ENCODE measurements at regions not wholly inside any gene's neighbourhood (a gene's known extent, or its start where the extent isn't known, plus 50 kb on each side); places are given as distances from the start of the nearest gene placed in this dataset.

GRCh38 chr14:85039353-85039626, 490.7 kb upstream of the FLRT2 start:
- H3K4me1 ChIP-seq, result peaks cover 0 to 4% (median 0%) of the 10 kb centered on the region in 12 donors
- H3K4me3 ChIP-seq, result no peak overlapping the region
- DNase-seq, result no peak
- H3K9me3 ChIP-seq, result no peaks in the 10 kb centered on the region
- TF ChIP-seq POLR2A (IDR thresholded peaks at IDR 0.05) (no peak), CTCF (IDR thresholded peaks at IDR 0.05) (no peak)
- no peaks in the 10 kb centered on the region for H3K36me3 ChIP-seq
- H3K27ac ChIP-seq, result no peak overlapping the region
- ATAC-seq, result no peak
- intact Hi-C loops (cut with DNase I), result no loop called here
- H3K27me3 ChIP-seq, result no peaks in the 10 kb centered on the region

GRCh38 chr14:85040046-85040685, 489.8 kb upstream of the FLRT2 start:
- H3K36me3 ChIP-seq, result no peaks in the 10 kb centered on the region
- ATAC-seq (no peak), DNase-seq (no peak)
- H3K4me3 ChIP-seq, result no peak overlapping the region
- H3K27me3 ChIP-seq, result no peaks in the 10 kb centered on the region
- TF ChIP-seq POLR2A (IDR thresholded peaks at IDR 0.05), result no peak
- no peak for TF ChIP-seq CTCF (IDR thresholded peaks at IDR 0.05)
- 60 to 65% (median 62%) methylated on average over 6 of the region's 6 CpGs for WGBS, 4 donors
- intact Hi-C loops (cut with DNase I), result no loop called here
- H3K9me3 ChIP-seq, result no peaks in the 10 kb centered on the region
- no peak overlapping the region for H3K27ac ChIP-seq
- H3K4me1 ChIP-seq, result peaks cover 0 to 4% (median 0%) of the 10 kb centered on the region in 12 donors

DNA sequence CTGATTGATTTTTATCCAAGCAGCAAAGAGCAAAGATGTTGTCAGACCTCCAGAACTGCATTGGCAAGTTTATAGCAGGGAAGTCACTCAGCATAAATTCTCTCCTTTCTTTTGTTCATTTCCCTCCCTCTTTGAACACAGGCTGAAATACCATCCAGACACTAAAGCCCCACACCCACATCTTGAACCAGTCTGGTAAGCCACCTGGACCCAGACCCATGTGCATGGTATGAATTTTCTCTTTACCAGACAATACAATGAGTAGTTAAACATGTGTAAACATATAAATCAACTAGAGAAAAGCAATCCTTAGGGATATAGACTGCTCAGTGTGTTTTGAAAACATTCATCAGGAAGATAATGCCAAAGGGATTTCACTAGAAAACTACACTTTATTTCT, 488.3 kb upstream of the FLRT2 start:
- H3K27ac ChIP-seq, result no peak overlapping the region
- H3K4me1 ChIP-seq, result peaks cover 0 to 4% (median 0%) of the 10 kb centered on the region in 12 donors
- no peak overlapping the region for H3K4me3 ChIP-seq
- H3K9me3 ChIP-seq, result peaks cover 0 to under 1% (median 0%) of the 10 kb centered on the region in 12 donors
- ATAC-seq, result no peak
- no peak for DNase-seq
- no peaks in the 10 kb centered on the region for H3K36me3 ChIP-seq
- no peaks in the 10 kb centered on the region for H3K27me3 ChIP-seq
- TF ChIP-seq POLR2A (IDR thresholded peaks at IDR 0.05), result no peak
- no peak for TF ChIP-seq CTCF (IDR thresholded peaks at IDR 0.05)
- intact Hi-C loops (cut with DNase I), result no loop called here

GRCh38 chr14:85042301-85042700, 487.6 kb upstream of the FLRT2 start:
- TF ChIP-seq POLR2A (IDR thresholded peaks at IDR 0.05) (no peak), CTCF (IDR thresholded peaks at IDR 0.05) (no peak)
- Histone ChIP-seq H3K4me1 (peaks cover 0 to 4% (median 0%) of the 10 kb centered on the region in 12 donors), H3K4me3 (no peak overlapping the region), H3K27ac (no peak overlapping the region), H3K9me3 (peaks cover 0 to 6% (median 0%) of the 10 kb centered on the region in 12 donors), H3K36me3 (no peaks in the 10 kb centered on the region), H3K27me3 (no peaks in the 10 kb centered on the region)
- ATAC-seq, result no peak
- DNase-seq, result no peak
- intact Hi-C loops (cut with DNase I), result no loop called here
- WGBS, 4 donors, result 88 to 95% (median 92%) methylated on average over 1 of the region's 1 CpG
